SU-DHL-6 (cell line): ENCODE measurements at regions not wholly inside any gene's neighbourhood (a gene's known extent, or its start where the extent isn't known, plus 50 kb on each side); places are given as distances from the start of the nearest gene placed in this dataset.

ENCODE experiments used
- EZH2phosphoT487 ChIP-seq: fragments of 200-600 bp; sonication (generic), shearing (Covaris generic); conservative IDR thresholded peaks from 2 replicates; pipeline ENCODE4 v1.6.1; 2018; ENCODE audit warnings: mild to moderate bottlenecking, antibody characterized with exemption, low read length, moderate library complexity, mixed read lengths
- TF ChIP-seq, protein P1 (sequence below): fragments of 200-600 bp; sonication (generic); IDR thresholded peaks from one replicate; pipeline ENCODE4 v1.5.1; 2017; ENCODE audit warnings: antibody characterized with exemption, mild to moderate bottlenecking, low read length, moderate library complexity; ENCODE audit not compliant: insufficient read depth, poor library complexity, severe bottlenecking

DNA sequence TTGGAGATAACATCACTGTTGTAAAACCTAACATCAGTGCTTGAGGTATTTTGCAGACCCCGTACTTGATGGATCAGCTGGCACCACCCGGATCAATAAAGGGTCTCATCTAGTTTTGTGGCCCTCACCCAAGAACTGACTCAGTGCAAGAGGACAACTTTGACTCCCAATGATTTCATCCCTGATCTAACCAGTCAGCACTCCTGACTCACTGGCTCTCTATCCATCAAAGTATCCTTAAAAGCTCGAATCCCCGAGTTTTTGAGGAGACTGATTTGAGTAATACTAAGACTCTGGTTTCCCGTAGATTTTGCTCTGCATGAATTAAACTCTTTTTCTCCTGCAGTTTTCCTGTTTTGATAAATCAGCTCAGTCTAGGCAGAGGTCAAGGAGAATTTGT is 2498.1 kb downstream of the PCDH7 start:
- TF ChIP-seq, protein P1, sequence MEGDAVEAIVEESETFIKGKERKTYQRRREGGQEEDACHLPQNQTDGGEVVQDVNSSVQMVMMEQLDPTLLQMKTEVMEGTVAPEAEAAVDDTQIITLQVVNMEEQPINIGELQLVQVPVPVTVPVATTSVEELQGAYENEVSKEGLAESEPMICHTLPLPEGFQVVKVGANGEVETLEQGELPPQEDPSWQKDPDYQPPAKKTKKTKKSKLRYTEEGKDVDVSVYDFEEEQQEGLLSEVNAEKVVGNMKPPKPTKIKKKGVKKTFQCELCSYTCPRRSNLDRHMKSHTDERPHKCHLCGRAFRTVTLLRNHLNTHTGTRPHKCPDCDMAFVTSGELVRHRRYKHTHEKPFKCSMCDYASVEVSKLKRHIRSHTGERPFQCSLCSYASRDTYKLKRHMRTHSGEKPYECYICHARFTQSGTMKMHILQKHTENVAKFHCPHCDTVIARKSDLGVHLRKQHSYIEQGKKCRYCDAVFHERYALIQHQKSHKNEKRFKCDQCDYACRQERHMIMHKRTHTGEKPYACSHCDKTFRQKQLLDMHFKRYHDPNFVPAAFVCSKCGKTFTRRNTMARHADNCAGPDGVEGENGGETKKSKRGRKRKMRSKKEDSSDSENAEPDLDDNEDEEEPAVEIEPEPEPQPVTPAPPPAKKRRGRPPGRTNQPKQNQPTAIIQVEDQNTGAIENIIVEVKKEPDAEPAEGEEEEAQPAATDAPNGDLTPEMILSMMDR: no peak
- no peak for TF ChIP-seq EZH2phosphoT487
